Endothelial cell of umbilical vein (primary cell): ENCODE measurements at regions not wholly inside any gene's neighbourhood (a gene's known extent, or its start where the extent isn't known, plus 50 kb on each side); places are given as distances from the start of the nearest gene placed in this dataset.

Experiments
- BruUV-seq: library from RNA; stranded (reverse); fragments of 400-500 nt; replicated peaks from 2 replicates; lab custom pipeline; 2021; lab: Mats Ljungman, UMichigan
- CTCF ChIA-PET: fragments of 300-600, 350-600 bp; sonication (Branson Sonifier 250); formaldehyde crosslinking; loops from one replicate; lab custom pipeline; 2021; ENCODE audit warnings: antibody characterized with exemption, inconsistent platforms; lab: Charles Lee
- POLR2A ChIA-PET: fragments of 300-600, 350-600 bp; sonication (Branson Sonifier 250); formaldehyde crosslinking; loops from one replicate; lab custom pipeline; 2021; ENCODE audit warnings: antibody characterized with exemption, inconsistent platforms; lab: Charles Lee
- DNase-seq: peaks from one replicate; pipeline ENCODE4 v3.0.0-alpha.2; 2011; ENCODE audit warnings: low read depth, low spot score
- FAIRE-seq: peaks from 2 replicates; lab custom pipeline; 2011; peaks lifted over from hg19 to GRCh38; lab: Jason Lieb, UNC
- H2AFZ ChIP-seq: 2 replicates; pipeline ENCODE4 v1.6.0; 2012; ENCODE audit warnings: low read depth, low read length, control low read depth, inconsistent platforms
- H3K27ac ChIP-seq: 2 replicates; pipeline ENCODE4 v1.5.1; 2011; ENCODE audit warnings: low read depth, mild to moderate bottlenecking, control low read depth, low read length, moderate library complexity; ENCODE audit not compliant: insufficient read depth
- H3K27me3 ChIP-seq, 2 experiments: 2 replicates each; pipeline versions ENCODE4 v1.6.0 to v1.6.1; 2011; ENCODE audit warnings: low read length in 2 of 2, mixed read lengths in 1 of 2; ENCODE audit not compliant: control insufficient read depth in 2 of 2, insufficient read depth in 2 of 2
- H3K36me3 ChIP-seq, 2 experiments: 2 replicates in 1 of 2; 3 replicates in 1 of 2; pipeline ENCODE4 v1.5.1; 2011; ENCODE audit warnings: low read length in 2 of 2, mild to moderate bottlenecking in 1 of 2, moderate library complexity in 1 of 2; ENCODE audit not compliant: control insufficient read depth in 2 of 2, insufficient read depth in 2 of 2; ENCODE audit errors: extremely low read depth in 1 of 2
- H3K4me1 ChIP-seq: 3 replicates; pipeline ENCODE4 v1.5.1; 2011; ENCODE audit warnings: mild to moderate bottlenecking, low read length; ENCODE audit not compliant: control insufficient read depth, insufficient read depth; ENCODE audit errors: extremely low read depth
- H3K4me2 ChIP-seq: 2 replicates; pipeline ENCODE4 v1.6.1; 2011; ENCODE audit warnings: low read length, control low read depth, mixed read lengths; ENCODE audit not compliant: insufficient read depth
- H3K4me3 ChIP-seq, 3 experiments: fragments of 200-600 bp in 1 of 3; sonication (generic), shearing (Covaris generic) in 1 of 3; replicated peaks in 1 of 3; 2 replicates each; pipeline ENCODE4 v1.5.1; 2011 to 2016; ENCODE audit warnings: control low read depth in 3 of 3, low read length in 3 of 3, mild to moderate bottlenecking in 2 of 3, inconsistent platforms in 1 of 3, low read depth in 1 of 3, moderate library complexity in 1 of 3; ENCODE audit not compliant: insufficient read depth in 1 of 3
- H3K79me2 ChIP-seq: 2 replicates; pipeline ENCODE4 v1.6.0; 2012; ENCODE audit warnings: low read length, inconsistent platforms; ENCODE audit not compliant: control insufficient read depth, insufficient read depth
- H3K9ac ChIP-seq: replicated peaks from 2 replicates; pipeline ENCODE3; 2011; ENCODE audit warnings: low read length, control low read depth; ENCODE audit not compliant: insufficient read depth; ENCODE audit errors: extremely low read depth
- H3K9me1 ChIP-seq: replicated peaks from 3 replicates; pipeline ENCODE4 v1.6.0; 2011; ENCODE audit warnings: mild to moderate bottlenecking, low read length; ENCODE audit not compliant: control insufficient read depth, insufficient read depth; ENCODE audit errors: extremely low read depth
- H3K9me3 ChIP-seq: replicated peaks from 2 replicates; pipeline ENCODE4 v1.5.1; 2012; ENCODE audit warnings: low read length, inconsistent platforms; ENCODE audit not compliant: control insufficient read depth, insufficient read depth
- H4K20me1 ChIP-seq: replicated peaks from 2 replicates; pipeline ENCODE3; 2011; ENCODE audit warnings: mild to moderate bottlenecking, low read length; ENCODE audit not compliant: control insufficient read depth, insufficient read depth; ENCODE audit errors: extremely low read depth
- CTCF ChIP-seq, 2 donors: IDR thresholded peaks; 1 replicate in 1 of 2; 2 replicates in 1 of 2; pipeline ENCODE4 v1.5.1; 2011; ENCODE audit warnings: low read length in 2 of 2, mild to moderate bottlenecking in 2 of 2, moderate library complexity in 2 of 2, control low read depth in 1 of 2, inconsistent platforms in 1 of 2, low read depth in 1 of 2; ENCODE audit not compliant: insufficient read depth in 1 of 2; ENCODE audit errors: extremely low read depth in 1 of 2
- EZH2 ChIP-seq: IDR thresholded peaks from 2 replicates; pipeline ENCODE4 v1.6.1; 2012; ENCODE audit warnings: borderline replicate concordance, low read depth, mild to moderate bottlenecking, moderate library complexity, low read length, inconsistent platforms; ENCODE audit not compliant: severe bottlenecking
- FOS ChIP-seq: IDR thresholded peaks from 2 replicates; pipeline ENCODE4 v1.6.1; 2011; ENCODE audit warnings: mild to moderate bottlenecking, low read length, moderate library complexity, borderline replicate concordance; ENCODE audit not compliant: insufficient read depth
- GATA2 ChIP-seq: IDR thresholded peaks from 2 replicates; pipeline ENCODE4 v1.7.0; 2011; ENCODE audit warnings: low read depth, mild to moderate bottlenecking, moderate library complexity, mixed read lengths, low read length; ENCODE audit not compliant: insufficient read length, insufficient read depth
- JUN ChIP-seq: IDR thresholded peaks from 2 replicates; pipeline ENCODE4 v1.6.1; 2011; ENCODE audit warnings: borderline replicate concordance, low read depth; ENCODE audit not compliant: insufficient read length, insufficient read depth
- MAX ChIP-seq: IDR thresholded peaks from 2 replicates; pipeline ENCODE4 v1.6.1; 2011; ENCODE audit not compliant: insufficient read depth, insufficient read length
- MYC ChIP-seq: IDR thresholded peaks from one replicate; pipeline ENCODE4 v1.6.1; 2011; ENCODE audit warnings: mild to moderate bottlenecking, low read depth, low read length
- POLR2A ChIP-seq: IDR thresholded peaks from 2 replicates; pipeline ENCODE4 v1.6.1; 2012; ENCODE audit warnings: low read depth, mild to moderate bottlenecking, control low read depth, low read length
- POLR2AphosphoS5 ChIP-seq: IDR thresholded peaks from 2 replicates; pipeline ENCODE4 v1.6.1; 2012; ENCODE audit warnings: low read depth, mild to moderate bottlenecking, control low read depth, low read length, moderate library complexity; ENCODE audit not compliant: insufficient read depth
- dilution Hi-C: fragments of 300-500 bp; cut with MboI; formaldehyde crosslinking; loops from one replicate; pipeline ENCODE4 v1.15.0; 2019; ENCODE audit warnings: low sequenced_read_pairs; ENCODE audit not compliant: extremely low pct_ligation_motif_present
- intact Hi-C: fragments of 100-400 bp; cut with micrococcal nuclease; formaldehyde crosslinking; loops from one replicate; pipeline ENCODE4 v1.10.0; 2022

- POLR2A ChIA-PET: no interaction called here
- Histone ChIP-seq H3K9me3 (no peaks in the 10 kb centered on the region), H3K79me2 (no peaks in the 10 kb centered on the region), H3K27ac (no peak overlapping the region), H2AFZ (no peak overlapping the region), H3K4me3 (no peak overlapping the region), H3K36me3 (no peaks in the 10 kb centered on the region), H3K27me3 (no peaks in the 10 kb centered on the region), H3K9me1 (no peaks in the 10 kb centered on the region), H3K4me2 (no peak overlapping the region), H4K20me1 (no peaks in the 10 kb centered on the region), H3K9ac (no peak overlapping the region), H3K4me1 (no peaks in the 10 kb centered on the region)
- no TSS peak for BruUV-seq
- CTCF ChIA-PET: no interaction called here
- dilution Hi-C loops: no loop called here
- FAIRE-seq (no peak), DNase-seq (no peak)
- intact Hi-C loops: no loop called here
- no peak for TF ChIP-seq POLR2AphosphoS5
Observed at GRCh38 chr2:119059287-119059686, 99.3 kb downstream of the C1QL2 start.

- H3K9me3 ChIP-seq: no peaks in the 10 kb centered on the region
- no peak overlapping the region for H3K9ac ChIP-seq
- dilution Hi-C loops (no loop called here), intact Hi-C loops (no loop called here)
- H3K36me3 ChIP-seq: no peaks in the 10 kb centered on the region
- H2AFZ ChIP-seq: no peak overlapping the region
- H3K4me1 ChIP-seq: no peaks in the 10 kb centered on the region
- DNase-seq: no peak
- POLR2A ChIA-PET: no interaction called here
- no TSS peak for BruUV-seq
- CTCF ChIA-PET: interaction anchor here (0.8 kb wide), 1 partner anchor 28 kb away, joined by 4 read pairs; no protein-coding TSS in a partner anchor
- no peak overlapping the region for H3K4me2 ChIP-seq
- FAIRE-seq: no peak
- TF ChIP-seq FOS: no peak
- TF ChIP-seq EZH2: no peak
- TF ChIP-seq POLR2A: no peak
- no peak for TF ChIP-seq MYC
- TF ChIP-seq CTCF (IDR thresholded peaks at IDR 0.05; ENCODE audit: extremely low read depth in 1 of 2, insufficient read depth in 1 of 2, low read depth in 1 of 2, low read length in 2 of 2): no peak
- no peak for TF ChIP-seq JUN
- TF ChIP-seq MAX: no peak
- TF ChIP-seq POLR2AphosphoS5: no peak
- no peak for TF ChIP-seq GATA2
- H3K79me2 ChIP-seq: no peaks in the 10 kb centered on the region
- H3K4me3 ChIP-seq: no peak overlapping the region
- no peaks in the 10 kb centered on the region for H3K27me3 ChIP-seq
- H4K20me1 ChIP-seq: no peaks in the 10 kb centered on the region
- H3K9me1 ChIP-seq: no peaks in the 10 kb centered on the region
- H3K27ac ChIP-seq: no peak overlapping the region
Observed at GRCh38 chr2:119053700-119054436, 104.7 kb downstream of the C1QL2 start.
